AG04449 (cell line): ENCODE measurements at regions not wholly inside any gene's neighbourhood (a gene's known extent, or its start where the extent isn't known, plus 50 kb on each side); places are given as distances from the start of the nearest gene placed in this dataset.

Source experiments
- CTCF ChIA-PET: fragments of 350-600 bp; formaldehyde crosslinking; extraction: SDS; loops from one replicate; lab custom pipeline; 2021; ENCODE audit warnings: antibody characterized with exemption; lab: Yijun Ruan, JAX
- POLR2A ChIA-PET: fragments of 400-600, 350-600 bp; formaldehyde crosslinking; extraction: SDS; loops from one replicate; lab custom pipeline; 2020; ENCODE audit warnings: antibody characterized with exemption, inconsistent platforms; lab: Yijun Ruan, JAX
- DNase-seq: peaks from one replicate; pipeline ENCODE4 v3.0.0-alpha.2; 2010; ENCODE audit warnings: low read depth, low spot score
- H3K4me3 ChIP-seq: 2 replicates; pipeline ENCODE4 v1.5.1; 2011; ENCODE audit warnings: low read depth, mild to moderate bottlenecking, control low read depth, low read length
- TF ChIP-seq, protein P1 (sequence below): IDR thresholded peaks from one replicate; pipeline ENCODE4 v1.5.1; 2011; ENCODE audit warnings: mild to moderate bottlenecking, moderate library complexity, low read length, control low read depth, inconsistent platforms; ENCODE audit not compliant: insufficient read depth; ENCODE audit errors: missing control alignments

DNA sequence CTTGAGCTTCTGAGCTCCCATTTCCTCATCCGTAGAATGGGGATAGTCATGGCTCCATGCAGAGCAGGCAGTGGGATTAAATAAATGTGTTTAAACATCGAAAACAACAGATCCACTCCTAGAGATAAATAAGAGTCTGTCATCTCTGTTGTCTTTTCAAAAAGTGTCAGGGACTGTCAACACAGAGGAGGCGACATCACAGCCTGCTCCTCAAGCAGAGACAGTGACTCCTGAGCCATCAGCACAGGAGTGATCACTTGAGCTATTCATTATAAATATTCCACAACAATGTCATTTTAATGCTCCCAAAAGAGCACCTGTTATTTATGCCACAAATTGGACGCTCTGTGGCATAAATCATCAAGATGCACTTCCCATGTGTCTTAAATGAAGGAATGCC is 605.6 kb upstream of the CDH5 start:
- CTCF ChIA-PET, result no interaction called here
- no peak for DNase-seq
- TF ChIP-seq, protein P1, sequence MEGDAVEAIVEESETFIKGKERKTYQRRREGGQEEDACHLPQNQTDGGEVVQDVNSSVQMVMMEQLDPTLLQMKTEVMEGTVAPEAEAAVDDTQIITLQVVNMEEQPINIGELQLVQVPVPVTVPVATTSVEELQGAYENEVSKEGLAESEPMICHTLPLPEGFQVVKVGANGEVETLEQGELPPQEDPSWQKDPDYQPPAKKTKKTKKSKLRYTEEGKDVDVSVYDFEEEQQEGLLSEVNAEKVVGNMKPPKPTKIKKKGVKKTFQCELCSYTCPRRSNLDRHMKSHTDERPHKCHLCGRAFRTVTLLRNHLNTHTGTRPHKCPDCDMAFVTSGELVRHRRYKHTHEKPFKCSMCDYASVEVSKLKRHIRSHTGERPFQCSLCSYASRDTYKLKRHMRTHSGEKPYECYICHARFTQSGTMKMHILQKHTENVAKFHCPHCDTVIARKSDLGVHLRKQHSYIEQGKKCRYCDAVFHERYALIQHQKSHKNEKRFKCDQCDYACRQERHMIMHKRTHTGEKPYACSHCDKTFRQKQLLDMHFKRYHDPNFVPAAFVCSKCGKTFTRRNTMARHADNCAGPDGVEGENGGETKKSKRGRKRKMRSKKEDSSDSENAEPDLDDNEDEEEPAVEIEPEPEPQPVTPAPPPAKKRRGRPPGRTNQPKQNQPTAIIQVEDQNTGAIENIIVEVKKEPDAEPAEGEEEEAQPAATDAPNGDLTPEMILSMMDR, result no peak
- POLR2A ChIA-PET, result no interaction called here
- no peak overlapping the region for H3K4me3 ChIP-seq

DNA sequence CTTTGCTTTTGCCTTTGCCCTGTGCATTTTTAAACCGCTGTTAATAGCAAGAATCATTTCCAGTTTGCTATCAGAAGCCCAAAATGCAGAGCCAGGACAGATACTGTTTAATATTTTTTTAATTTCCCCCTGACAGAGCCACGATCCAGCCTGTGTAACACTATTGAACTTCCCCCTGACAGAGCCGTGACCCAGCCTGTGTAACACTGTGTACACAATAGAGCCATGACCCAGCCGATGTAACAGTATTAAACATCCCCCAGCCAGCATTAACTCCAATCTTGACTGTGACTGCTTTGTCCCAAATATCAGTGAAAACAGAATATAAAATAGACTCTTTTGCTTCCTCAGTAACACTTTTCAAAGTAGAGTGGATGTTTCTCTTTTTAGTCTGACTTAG is 607.9 kb upstream of the CDH5 start:
- no peak for DNase-seq
- ChIA-PET CTCF (no interaction called here), POLR2A (no interaction called here)
- TF ChIP-seq, protein P1, result no peak
- H3K4me3 ChIP-seq, result no peak overlapping the region

DNA sequence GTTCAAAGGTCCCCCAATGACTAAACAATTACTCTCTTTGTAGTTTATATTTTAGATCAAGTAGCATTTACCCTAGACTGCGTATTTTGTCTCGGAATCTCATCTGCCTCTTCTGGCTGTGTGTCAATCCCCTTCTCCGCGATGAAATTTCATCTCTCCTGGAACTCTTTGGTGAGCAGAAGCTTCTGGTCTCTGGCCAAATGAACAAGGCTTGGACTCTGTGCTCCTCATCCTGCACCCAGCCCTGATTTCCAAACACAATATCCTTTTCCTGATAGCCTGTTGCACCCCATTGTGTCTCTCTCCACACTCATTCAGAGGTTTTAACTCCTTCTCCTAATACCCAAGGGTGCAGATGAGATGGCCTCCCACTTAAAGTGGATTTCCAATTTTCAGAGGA is 609.4 kb upstream of the CDH5 start:
- DNase-seq, result no peak
- CTCF ChIA-PET, result no interaction called here
- POLR2A ChIA-PET, result no interaction called here

DNA sequence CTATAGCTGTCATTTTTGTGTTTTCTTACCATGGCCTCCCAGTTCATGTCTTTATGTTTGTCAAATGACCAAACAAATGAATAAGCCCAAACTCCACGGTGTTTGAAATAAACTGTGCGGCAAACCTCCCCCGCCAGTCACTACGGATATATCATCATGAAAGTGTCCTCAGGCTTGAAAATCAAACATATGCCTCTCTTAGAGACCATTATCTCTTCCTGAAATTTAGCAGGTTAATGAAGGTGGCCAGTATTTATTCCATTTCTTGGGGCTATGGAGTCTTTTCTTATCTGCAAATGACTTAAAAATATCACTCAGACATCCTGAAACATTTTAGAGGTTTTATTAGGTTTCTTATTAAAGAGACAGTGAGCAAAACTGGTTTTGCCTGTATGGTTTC is 610.3 kb upstream of the CDH5 start:
- TF ChIP-seq, protein P1, result no peak
- no peak for DNase-seq
- no peak overlapping the region for H3K4me3 ChIP-seq
- ChIA-PET CTCF (no interaction called here), POLR2A (no interaction called here)

More for the DNA sequence above, 609.4 kb upstream of the CDH5 start:
- no peak overlapping the region for H3K4me3 ChIP-seq
- TF ChIP-seq, protein P1, result no peak

GRCh38 chr16:65754820-65755691 is 611.4 kb upstream of the CDH5 start:
- CTCF ChIA-PET, result no interaction called here
- no peak overlapping the region for H3K4me3 ChIP-seq
- TF ChIP-seq, protein P1, result no peak
- POLR2A ChIA-PET, result no interaction called here
- peak; percentile 5 for DNase-seq

GRCh38 chr16:65752522-65752844 is 614.0 kb upstream of the CDH5 start:
- TF ChIP-seq, protein P1, result no peak
- DNase-seq, result no peak
- ChIA-PET CTCF (interaction anchor here (1.0 kb wide), 1 partner anchor 10 kb away, joined by 3 read pairs; no protein-coding TSS in a partner anchor), POLR2A (no interaction called here)
- H3K4me3 ChIP-seq, result no peak overlapping the region
